Stimulated activated naive CD4-positive, alpha-beta T cell (primary cell): ENCODE measurements at regions not wholly inside any gene's neighbourhood (a gene's known extent, or its start where the extent isn't known, plus 50 kb on each side); places are given as distances from the start of the nearest gene placed in this dataset.

Experiments
- DNase-seq, 6 experiments: peaks; one replicate each; lab custom pipeline; 2025; lab: John Stamatoyannopoulos, UW

DNA sequence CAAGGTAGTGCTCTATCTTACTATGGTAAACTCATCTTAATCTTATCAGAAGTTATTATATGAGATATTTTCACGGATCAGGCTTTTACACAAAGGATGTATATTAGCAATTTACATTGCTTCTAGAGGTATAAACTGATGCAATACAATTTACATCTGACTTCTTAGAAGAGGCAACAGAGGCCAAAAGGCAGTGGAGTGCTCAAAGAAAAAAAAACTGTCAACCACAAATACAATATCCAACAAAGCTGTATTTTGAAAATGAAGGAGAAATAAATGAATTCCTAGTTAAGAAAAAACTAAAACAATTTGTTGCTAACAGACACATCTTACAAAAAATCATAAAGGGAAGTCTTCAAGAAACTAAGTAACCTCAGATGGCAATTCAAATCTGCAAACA is 1031.5 kb upstream of the CNTNAP5 start:
- DNase-seq = no peak

DNA sequence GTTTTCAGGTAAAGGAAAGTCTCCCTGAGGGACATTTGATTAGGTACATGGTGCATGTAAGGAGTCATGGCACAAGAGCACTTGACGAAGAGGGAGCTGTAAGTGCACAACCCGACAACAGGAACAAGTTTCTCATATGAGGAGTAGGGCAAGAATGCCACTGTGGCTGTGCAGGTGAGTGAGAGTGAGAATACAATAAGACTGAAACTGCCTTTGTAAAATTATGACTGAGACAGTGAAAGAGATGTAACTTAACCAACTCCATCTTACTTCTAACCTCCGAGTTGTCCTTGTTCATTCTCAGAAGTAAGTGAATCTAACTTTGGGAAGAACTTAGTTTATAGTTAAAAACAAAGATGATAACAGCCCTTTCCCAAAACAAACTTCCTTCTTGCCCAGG is 1025.8 kb upstream of the CNTNAP5 start:
- DNase-seq = no peak

DNA sequence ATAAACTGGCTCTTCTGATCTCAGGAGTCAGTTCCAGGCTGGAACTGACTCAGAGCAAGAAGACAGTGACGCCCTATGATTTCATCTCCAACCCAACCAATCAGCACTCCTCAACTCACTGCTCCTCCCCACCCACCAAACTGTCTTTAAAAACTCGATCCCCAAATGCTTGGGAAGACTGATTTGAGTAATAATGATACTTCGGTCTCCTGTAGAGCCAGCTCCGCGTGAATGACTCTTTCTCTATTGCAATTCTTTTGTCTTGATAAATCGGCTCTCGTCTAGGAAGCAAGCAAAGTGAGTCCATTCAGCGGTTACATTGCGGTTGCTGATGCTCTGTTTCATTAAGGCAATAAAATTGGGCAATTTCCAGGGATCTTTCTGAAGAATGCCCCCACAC is 1025.3 kb upstream of the CNTNAP5 start:
- no peak for DNase-seq

DNA sequence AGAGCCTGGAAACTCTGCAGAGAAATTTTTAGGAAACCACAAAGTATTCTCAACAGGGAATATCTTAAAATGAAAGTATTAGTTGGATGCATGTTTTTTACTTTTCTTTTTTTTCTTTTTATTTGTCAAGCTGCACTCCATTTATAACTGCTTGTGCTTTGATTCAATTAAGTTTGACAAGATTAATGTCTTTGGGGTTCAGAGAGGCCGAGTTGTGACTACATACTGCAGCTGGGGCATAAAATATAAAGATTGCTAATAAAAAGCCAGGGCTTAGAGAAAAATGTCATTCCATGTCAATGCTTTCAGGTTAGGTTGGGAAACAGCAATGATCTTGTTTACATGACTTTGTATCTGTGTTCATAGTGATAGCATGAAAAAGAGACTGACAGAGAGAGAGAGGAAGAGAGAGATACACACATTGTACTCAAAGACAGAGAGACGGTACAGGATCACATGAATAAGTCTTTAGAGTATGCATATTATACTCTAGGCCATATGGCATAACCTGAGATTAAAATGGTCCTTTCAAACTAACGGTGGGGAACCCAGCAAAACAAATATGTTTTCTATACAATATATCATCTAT is 1022.3 kb upstream of the CNTNAP5 start:
- DNase-seq = no peak

DNA sequence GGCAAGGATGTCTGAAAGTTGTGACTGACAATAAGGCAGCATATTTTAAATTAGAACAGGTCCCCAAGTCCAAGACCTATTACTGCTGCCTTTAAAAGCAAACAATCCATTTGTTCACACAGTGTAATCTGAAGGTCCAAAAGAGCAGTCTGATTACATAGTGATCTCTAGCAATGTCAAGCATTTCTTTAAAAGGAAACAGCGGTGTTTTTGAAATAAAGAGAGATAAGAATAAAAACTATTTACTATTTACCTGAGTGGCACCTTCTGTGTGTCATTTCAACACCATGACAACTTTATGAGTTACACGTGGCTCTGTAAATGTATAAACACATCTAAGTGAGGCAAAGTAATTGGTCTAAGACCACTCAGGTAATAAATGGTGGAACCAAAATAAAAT is 1009.9 kb upstream of the CNTNAP5 start:
- DNase-seq = no peak

DNA sequence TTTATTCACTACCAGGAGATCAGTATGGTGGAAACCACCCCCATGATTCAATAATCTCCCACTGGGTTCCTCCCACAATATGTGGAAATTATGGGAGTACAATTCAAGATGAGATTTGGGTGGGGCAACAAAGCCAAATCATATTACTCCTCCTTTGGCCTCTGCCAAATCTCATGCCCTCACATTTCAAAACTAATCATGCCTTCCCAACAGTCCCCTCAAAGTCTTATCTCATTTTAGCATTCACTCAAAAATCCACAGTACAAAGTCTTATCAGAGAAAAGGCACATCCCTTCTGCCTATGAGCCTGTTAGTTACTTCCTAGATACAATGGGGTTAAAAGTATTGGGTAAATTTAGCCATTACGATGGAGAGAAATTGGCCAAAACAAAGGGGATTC is 989.5 kb upstream of the CNTNAP5 start:
- no peak for DNase-seq

DNA sequence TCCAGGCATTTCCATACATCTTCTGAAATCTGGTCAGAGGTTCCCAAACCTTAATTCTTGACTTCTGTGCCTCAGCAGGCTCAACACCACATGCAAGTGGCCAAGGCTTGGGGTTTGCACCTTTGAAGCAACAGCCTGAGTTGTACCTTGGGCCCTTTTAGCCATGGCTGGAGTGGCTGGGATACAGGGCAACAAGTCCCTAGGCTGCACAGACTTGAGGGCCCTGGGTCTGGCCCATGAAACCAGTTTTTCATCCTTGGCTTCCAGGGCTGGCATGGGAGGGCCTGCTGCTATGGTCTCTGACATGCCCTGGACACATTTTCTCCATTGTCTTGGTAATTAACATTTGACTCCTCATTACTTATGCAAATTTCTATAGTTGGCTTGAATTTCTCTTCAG is 988.8 kb upstream of the CNTNAP5 start:
- no peak for DNase-seq

DNA sequence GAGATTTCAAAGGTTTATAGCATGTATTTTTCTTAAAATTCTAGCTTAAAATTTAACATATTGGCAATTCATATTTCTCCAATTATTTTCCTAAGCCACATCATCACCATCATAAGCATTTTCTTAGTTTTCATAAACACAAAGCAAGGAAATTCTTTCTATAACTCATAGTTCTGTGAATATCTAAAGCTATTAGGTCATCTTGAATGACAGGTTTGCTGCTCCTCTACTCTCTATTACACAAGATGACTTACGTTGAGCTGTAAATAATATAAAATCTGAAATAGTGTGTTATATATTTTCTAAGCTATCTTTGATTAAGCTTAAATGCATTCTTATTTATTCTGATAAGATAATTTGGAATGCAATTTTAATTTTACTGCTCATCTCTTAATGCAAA is 984.6 kb upstream of the CNTNAP5 start:
- no peak for DNase-seq

DNA sequence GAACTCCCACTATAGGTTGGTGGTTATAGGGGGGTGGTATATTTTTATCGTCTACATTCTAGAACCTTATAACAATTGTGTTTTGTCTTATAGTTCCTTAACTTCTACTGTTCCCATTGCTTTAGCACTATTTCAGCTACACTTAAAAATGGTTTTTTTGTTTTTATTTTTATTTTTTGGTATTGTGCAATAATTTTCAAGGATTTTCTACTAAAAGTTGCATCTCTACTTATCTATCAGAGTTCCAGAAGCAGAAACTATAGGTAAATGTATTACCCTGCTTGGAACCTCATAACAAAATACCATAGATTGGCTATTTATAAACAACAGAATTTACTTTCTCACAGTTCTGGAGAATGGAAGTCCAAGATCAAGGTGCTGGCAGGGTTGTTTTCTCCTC is 981.6 kb upstream of the CNTNAP5 start:
- no peak for DNase-seq

DNA sequence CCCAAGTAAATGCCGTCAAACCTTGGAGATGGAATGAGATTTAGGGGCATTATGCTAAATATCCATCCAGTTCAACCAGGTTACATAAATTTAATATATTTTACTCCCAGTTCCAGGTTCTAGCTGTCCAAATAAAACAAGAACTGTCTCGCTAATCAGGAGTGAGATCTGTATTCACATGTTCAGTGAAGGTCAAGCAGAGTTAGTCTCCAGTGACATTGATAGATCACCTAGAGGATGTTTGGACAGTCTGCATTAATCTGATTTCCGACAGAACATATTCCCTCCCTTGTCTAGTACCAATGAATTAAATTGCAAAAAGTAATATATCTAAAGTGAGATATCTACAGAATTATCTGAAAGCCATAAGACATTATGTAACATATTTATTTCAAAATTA is 979.4 kb upstream of the CNTNAP5 start:
- no peak for DNase-seq

DNA sequence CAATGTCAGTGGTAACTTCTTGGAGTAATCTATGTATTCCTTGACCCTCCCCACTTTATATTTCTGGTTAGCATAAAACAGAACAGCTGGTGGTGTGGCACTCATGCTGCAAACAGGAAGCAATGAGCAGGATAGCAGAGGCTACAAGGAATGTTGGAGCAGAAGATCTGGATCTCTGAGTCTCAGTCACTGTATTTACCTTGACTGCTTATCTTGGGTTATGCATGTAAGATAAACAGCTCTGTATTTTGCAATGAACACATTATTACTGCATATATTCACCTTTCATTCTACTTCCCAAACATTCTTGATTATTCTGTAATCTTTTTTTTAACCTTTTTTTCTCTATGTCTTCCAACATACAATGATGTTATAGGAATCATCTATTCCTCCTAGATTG is 977.9 kb upstream of the CNTNAP5 start:
- no peak for DNase-seq

DNA sequence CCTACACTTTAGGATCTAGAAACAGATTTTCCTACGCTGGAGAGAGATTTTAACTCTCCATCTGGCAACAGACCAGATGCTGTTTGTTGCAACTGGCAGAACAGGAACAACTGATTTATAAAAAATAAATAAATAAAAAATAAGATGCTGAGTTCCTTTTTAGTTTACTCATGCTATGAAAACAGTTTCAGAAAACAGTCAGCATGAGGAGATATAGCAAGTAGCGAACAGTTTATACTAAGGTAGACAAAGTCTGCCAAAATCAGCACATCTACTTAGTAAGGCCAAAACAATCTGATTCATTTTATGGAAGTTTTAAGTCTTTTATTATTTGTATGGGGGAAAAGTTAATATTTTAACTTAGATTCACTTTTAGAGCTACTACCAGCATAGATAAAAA is 974.0 kb upstream of the CNTNAP5 start:
- no peak for DNase-seq

DNA sequence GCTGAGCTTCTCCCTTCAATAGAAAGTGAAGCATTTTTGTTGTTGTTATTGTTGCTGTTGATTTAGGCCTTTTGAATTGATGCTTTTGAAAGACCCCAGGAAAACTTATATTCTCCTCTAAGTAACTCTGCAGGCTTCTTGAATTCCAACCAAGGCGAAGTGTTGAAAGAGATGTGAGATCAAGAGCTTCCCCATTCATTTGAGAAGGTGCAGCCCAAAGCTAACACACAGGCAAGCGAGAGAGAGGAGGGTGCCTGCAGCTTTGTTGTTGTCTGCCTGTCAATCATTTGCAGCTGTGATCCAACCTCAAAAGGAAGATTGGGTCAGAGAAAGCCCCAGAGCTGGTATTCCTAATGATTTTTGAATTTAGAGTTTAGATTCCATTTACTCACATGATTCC is 963.6 kb upstream of the CNTNAP5 start:
- DNase-seq = no peak

DNA sequence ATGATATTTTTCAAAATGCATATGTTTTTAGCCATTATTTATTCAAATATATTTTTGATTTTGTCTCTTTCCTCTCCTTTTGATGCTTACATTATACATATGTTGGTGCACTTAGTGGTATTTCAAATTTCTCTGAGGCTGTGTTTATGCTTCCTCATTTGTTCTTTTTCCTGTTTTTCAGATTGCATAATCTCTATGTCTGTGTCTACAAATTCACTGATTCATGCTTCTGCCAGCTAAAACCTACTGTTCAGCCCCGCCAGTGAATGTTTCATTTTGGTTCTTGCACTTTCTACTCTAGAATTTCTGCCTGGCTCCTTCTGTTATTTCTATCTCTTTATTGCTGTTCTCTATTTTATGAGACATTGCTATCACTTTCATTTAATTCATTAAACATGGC is 951.7 kb upstream of the CNTNAP5 start:
- DNase-seq = no peak

DNA sequence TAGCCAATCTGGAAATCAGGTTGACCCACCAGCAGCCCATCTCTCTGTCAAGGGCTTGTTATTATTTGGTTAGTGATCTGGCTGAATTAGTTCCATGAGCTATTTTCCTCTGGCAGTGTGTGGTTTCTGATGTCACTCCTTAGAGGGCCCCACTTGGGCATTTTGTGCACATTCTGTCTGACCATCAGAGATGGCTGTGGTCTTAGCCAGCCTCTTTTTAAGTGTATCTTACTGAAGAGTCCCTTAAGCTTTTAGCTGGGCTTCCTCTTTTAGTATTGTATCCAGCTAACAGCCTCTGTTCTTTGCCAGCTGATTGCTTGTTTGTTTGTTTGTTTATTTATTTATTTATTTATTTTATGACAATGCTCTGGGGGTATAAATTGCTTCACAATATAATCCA is 951.1 kb upstream of the CNTNAP5 start:
- no peak for DNase-seq

DNA sequence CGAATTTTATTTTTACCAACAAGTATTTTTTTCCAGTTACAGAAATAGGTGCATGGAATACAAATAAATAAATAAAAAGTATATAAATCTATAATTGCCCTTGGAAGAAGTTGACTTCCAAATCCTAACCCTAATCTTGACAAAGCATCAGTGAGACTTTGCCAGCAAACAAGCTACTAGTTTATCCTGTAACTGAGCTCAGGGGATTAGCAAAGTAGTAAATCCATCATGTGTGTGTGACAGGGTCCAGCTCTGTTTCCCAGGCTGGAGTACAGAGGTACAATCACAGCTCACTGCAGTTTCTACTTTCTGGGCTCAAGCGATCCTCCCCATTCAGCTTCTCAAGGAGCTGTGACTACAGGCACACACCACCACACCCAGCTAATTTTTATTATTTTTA is 948.0 kb upstream of the CNTNAP5 start:
- DNase-seq = no peak

DNA sequence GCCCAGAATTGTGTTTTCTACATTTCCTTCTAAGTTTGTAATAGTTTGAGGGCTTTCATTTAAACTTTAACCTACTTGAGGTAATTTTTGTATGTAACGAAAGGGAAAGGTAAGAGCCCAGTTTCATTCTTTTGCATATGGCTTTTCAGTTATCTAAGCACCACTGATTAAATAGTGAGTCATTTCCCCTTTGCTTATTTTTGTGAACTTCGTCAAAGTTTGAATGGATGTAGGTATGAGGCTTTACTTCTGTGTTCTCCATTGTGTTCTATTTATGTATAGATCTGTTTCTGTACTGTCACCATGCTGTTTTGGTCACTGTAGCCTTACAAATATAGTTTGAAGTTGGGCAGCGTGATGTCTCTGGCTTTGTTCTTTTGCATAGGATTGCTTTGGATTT is 944.8 kb upstream of the CNTNAP5 start:
- no peak for DNase-seq

DNA sequence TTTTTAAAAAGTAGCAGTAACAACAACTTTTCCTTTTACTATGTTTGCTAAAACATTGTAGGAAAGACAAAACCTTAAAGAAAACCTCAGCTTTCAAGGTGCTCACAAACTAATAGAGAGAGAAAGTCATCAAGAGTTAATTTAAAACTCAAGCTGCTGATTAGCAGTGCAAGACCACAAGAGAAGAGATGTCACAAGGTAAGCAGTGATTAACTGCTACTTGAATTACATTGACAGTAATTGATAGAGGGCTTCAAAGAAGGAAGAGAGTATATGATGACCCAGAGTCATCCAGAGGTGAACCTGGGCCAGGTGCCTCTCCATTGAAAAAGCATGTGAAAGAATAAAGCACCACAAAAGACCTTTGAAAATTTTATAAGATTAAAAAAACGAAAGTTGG is 939.6 kb upstream of the CNTNAP5 start:
- DNase-seq = no peak

DNA sequence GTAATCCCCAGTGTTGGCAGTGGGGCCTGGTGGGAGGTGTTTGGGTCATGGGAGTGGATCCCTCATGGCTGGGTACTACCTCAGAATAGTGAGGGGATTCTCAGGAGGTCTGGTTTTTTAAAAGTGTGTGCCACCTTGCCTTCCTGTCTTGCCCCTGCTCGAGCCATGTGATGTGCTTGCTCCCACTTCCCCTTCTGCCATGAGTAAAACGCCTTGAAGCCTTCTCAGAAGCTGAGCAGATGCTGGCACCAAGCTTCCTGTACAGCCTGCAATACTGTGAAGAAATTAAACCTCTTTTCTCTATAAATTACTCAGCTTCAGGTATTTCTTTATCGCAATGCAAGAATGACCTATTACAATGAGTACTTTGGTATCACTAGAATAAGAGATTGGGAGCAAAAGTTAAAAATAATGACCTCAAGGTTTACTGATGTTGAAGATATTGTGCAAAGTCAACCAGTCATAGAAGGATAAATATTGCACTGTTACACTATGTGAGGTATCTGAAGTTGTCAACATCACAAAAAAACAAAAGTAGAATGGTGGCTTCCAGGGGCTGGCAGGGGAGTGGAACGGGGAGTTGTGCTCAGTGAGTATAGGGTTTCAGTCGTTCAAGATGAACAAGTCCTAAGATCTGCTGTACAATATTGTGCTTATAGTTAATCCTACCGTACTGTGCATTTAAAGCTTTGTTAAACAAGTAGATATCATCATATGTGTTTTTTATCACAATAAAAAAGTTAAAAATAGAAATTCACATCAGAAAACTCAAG is 938.3 kb upstream of the CNTNAP5 start:
- no peak for DNase-seq

DNA sequence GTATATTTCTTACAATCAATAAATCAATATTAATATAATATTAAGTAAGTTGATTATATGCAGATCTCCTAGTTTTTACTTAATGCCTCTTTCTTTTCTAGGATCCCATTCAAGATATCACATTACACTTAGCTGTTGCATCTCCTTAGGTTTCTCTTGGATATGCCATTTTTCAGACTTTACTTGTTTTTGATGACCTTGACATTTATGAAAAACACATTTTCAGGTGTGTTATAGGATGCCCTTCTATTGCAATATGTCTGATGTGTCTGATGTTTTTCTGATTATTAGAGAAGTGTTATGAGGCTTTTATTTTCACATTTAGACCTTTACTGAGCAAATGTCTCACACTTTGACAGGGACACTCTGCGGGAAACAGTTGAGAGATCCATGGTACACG is 933.6 kb upstream of the CNTNAP5 start:
- DNase-seq = no peak

DNA sequence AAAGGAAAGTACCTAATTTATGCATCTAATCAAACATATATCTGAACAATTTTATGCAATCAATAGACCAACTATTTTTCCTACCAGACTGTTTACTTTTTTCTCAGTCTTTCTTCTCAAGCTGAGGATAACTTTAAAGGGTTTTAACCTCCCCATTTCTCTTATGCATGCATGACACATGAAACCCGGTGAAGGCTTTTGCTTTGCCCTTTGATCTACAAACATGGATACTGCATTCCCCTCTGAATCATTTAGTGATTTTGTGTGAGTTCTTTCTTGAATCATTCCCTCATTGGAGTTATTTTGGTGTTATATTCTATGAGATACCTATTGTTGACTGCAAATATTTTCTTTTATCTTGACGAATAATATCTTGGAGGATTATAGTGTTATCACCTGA is 931.9 kb upstream of the CNTNAP5 start:
- no peak for DNase-seq

DNA sequence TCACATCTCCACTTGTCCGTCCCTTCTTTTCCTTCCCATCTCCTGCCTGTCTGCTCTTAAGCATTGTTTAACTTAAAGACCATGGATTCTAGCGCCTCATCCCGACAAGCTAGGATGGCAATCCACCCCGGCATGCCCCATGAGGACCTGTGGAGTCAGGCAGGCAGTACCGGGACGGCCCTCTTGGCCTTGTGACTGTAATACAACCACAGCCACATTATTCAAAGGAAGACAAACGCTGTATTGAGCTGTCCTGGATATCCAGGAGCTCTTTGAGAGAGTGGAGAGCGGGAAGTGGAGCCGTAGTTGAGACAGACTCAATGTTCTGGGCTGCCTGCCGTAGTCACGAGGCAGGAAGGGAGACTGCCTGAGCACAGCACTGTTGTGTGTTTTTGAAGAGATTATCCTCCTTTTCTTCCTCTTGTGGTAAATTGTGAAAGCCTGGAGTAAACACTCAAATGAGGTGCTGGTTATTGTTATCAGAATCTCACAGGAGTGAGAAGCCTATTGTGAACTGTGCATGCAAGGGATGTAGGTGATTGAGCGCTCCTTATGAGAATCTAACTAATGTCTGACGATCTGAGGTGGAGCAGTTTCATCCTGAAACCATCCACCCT is 929.8 kb upstream of the CNTNAP5 start:
- DNase-seq = no peak

DNA sequence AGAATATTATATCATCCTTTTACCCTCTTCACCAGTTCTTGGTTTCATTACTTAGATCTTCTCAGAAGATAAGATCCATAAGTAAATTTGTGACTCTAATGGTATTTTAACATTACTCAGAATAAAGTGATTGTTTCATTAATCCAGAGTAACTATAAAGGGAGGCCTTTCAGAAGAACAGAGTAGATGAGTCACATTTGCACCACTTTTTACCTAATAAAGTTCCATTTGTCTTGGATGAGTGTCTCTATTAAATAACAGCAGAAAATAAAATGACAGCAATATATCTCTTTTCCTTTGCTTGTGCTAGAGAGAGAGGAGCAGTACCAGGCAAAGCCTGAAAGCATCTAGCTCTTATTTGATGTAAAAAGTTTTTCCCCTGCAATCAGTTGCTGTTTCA is 926.5 kb upstream of the CNTNAP5 start:
- DNase-seq = no peak

DNA sequence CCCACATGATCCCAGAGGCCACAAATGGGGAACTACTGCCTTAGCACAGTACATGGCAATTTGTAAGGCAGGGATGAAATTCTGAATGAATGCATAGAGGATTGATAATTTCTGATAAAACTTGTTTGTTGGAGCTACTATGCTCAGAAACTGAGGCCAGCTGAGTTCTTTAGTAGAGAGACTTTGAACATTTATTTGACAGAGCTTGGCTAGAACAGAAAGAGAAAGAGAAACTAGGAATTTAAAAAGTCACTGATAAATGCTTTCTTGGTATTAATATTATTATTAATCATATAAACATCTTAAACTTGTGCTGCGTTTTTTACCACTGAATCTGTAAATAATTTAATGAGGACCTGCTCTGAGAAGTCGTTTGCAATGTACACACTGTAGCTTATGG is 923.7 kb upstream of the CNTNAP5 start:
- DNase-seq = no peak
